HG03175 (cell line): ENCODE measurements at regions not wholly inside any gene's neighbourhood (a gene's known extent, or its start where the extent isn't known, plus 50 kb on each side); places are given as distances from the start of the nearest gene placed in this dataset.

Experiments used
- ATAC-seq: cut with Tn5 transposase; IDR thresholded peaks from one replicate; pipeline ENCODE4 v1.9.1; 2021; ENCODE audit warnings: mild to moderate bottlenecking, moderate library complexity; ENCODE audit not compliant: unreplicated experiment

DNA sequence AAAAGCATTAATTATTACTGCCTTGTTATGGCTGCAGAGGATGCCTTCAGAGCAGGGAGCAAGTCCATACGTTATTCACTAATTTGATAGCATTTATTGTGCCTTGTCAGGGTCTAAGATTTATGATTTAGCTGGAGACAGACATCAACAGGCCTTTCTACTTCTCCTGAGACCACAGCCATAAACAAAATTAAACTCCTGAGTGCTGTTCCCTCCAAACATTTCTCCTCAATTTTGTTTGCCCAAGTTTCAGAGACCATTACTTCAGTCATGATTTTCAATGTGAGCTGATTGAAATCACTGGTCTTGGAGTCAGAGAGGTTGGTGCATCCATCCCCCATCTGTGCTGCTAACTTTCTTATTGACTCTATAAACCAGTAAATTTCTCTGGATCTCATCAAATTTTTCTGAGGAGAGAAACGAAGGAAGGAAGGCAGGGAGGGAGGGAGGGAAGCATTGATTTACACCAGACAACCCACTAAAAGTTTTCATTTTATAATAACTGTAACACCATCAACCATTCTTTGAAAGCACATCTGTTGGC lies 423.6 kb upstream of the CDH11 start:
- no peak for ATAC-seq

DNA sequence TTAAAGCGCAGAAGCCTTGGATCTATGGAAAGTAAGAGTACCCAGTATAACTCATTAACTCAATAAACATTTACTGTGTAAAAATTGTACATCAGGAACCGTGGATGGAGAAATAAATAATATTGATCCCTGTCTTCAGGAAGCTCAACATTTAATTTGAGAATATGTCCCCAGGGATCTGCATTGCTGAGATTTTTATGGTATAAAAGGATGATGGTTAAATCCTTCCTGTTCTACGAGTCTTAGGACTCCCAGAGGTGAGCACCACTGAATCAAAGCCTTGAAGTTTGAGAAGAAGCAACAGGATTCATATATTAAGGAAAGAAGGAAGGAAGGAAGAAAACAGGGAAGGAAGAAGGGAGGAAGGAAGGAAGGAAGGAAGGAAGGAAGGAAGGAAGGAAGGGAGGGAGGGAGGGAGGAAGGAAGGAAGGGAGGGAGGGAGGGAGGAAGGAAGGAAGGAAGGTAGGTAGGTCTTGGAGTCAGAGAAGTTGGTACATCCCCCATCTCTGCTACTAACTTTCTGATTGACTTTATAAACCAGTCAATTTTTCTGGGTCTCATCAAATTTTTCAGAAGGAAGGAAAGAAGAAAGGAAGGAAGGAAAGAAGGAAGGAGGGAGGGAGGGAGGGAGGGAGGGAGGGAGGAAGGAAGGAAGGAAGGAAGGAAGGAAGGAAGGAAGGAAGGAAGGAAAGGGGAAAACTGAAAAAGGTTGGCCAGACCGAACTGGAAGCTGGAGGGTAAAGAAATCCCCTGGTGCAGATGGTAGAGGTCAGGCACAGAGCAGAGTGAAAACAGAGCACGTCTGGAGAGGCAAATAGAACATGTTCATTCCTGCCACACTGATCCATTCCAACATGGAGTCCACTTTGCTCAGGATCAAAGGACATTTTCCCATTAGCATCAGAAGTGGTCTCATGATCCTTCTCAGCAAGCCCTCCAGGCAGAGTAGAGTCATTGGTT lies 422.2 kb upstream of the CDH11 start:
- no peak for ATAC-seq

DNA sequence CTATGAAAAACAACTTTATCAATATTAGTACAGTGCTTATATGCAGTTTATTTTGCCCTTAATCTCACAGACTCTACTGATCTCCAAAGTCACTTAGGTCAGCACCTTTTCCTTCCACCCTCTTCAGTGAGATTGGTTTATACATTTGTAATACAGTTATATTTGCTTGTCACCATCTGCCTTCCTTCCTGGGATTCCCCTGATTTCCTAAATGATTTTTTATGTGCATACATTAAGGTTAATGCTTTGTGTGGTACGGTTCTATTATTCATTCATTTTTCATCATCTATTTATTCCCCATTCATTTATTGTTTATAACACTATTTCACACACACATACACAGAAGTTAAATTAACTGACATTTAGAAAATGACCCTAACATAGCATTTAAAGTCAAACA lies 419.8 kb upstream of the CDH11 start:
- no peak for ATAC-seq

DNA sequence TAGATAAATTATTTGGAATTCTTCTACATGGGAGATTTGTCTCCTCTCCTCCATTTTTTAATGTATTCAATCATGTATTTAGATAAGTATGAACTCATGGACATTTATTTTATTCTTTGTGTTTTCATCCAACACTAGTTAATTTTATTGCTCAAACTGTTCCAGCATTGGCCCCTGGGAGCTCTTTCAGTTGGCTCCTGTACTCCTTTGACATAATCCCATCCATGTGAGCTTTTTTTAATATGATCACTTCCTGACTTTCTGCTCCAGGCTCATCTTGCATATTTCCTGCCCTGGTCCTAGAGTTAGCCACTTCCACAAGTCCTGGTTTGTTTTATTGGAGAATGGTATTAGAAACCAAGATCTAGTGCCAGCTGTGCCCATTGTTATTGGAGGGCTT lies 419.0 kb upstream of the CDH11 start:
- no peak for ATAC-seq

DNA sequence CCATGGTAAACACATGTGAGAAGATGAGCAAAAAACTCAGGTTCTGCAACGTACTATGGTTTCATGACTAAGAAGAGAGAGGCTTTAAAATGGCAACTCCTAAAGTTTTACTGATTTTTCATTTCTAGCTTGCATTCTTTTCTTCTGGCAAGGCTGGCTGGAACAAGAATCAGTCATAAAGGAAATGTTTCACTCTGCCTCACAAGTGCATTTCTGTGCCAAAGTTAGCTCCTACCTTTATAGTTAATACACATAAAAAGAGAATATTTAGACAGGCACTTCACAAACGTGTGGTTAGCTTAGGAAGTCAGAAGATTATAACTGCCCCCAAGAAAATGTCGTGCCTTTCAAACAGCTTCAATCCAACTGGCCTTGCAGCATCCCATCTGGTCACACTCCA lies 417.1 kb upstream of the CDH11 start:
- ATAC-seq = no peak

DNA sequence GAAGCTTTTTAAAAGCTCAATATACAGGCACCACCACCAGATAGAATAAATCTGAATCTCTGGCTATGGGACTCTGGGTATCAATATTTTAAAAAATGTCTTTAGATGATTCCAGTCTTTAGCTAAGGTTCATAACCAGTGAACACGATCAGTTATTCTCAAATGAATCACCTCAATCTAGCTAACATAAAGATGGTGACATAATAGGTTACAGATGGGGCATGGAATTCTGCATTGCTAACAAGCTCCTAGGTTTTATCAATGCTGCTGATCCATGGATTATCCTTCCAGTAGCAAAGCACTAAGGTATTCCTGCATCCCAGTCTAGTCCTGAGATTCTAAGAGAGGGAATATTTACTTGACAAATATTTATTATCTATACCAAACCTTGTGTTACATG lies 415.5 kb upstream of the CDH11 start:
- ATAC-seq = no peak

DNA sequence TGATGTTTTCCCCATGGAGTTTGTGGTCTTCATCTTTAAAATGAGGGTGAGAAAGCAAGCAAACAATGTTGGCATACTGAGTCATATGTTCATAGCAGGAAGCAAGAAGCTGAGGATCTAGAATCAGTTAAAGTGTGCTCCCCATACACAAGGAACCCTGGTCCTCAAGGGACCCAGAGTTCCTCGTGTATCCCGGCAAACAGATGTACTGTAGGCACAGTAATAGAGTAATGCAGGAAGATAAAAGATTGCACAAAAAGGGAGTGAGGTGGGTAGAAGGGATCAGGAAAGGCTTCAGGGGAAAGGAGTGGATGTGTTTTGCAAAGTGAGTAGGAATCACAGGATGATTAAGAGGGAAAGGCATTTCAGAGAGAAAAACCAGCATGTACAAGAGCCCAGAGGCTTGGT lies 412.3 kb upstream of the CDH11 start:
- no peak for ATAC-seq

DNA sequence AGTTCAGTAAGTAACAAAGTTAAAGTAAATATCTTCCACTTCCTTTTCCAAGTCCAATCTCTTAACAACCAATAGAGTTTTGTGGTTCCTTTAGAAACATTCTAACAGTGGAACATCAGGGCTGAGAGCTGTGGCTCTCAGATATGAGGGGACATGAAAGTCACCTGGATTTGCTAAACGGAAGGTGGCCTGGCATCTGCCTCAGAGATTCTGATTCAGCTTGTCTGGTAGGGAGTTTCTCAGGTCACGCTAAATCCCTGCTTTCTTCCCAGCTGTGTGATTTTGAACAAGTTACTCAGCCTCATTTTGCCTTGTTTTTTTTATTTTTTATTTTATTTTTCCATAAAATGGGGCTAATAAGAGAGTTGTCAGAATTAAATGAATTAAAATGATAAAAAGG lies 411.0 kb upstream of the CDH11 start:
- ATAC-seq = no peak

DNA sequence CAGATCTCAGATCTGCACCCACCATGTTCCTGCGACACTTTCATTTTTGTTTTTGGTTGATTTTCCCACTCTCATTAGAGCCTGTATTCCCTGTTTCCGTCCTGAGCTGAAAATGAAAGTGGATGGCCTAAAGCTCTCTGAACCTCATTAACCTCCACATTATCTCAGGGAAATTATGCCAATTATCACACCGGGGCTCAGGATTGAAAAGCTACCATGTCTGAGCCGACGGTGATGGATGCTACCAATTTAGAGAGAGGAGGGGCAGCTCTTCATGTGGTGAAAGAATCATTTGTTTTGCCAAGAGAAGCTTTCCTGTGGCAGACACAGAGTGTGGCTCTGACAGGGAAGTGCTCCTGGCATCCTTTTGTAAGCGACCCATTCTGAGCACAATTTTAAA lies 410.4 kb upstream of the CDH11 start:
- no peak for ATAC-seq

DNA sequence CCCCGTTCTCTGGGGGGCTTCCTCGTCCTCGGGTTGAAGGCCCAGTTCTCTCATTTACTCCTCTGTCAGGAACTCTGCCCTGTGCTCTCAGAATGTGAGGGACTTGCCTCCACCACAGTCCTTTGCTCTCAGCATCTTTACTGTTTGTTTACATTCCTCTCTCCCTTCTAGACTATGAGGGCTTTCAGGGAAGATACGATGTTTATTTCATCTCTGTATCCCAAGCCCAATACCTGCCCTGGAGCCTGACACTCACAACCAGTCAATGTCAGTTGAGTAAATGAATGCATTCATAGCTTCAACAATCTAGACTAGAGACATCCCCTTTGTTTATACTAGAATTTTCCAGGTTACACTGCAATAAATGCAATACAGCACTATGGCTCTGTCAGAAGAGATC lies 409.6 kb upstream of the CDH11 start:
- no peak for ATAC-seq

DNA sequence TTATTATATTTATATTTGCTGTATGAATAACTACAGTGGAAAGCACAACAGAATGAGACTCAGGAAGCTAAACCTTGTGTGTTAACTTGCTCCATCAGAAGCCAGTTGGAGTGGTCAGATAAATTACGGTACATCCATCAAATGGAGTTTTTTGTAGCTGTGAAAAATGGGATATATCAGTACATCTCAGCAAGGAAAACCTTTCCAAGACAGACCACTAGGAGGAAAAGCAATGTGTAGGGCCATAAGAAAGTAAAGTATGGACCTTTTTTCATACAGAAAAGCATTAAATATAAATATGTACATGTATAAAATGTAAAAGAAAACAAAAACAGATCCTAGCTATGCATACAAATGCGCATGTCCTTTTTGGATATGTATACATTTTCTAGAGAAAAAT lies 403.8 kb upstream of the CDH11 start:
- ATAC-seq = no peak

DNA sequence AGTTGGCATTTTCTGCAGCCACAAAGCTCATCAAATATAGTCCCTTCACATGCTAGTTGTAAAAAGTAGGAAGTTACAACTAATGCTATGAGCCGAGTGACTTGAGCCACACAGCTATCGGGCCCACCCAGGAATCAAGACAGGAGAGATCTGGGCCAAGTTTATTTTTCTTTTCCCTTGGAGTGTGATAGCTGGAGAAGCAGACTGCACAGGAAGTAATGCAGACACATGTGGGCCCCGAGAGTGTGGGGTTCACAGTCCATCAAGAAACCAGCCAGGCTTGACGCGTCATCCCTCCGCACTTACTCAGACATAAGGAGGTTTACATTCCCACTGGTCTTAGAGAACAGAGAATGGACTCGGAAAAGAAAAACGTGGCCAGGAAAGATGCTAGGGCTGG lies 403.1 kb upstream of the CDH11 start:
- no peak for ATAC-seq

DNA sequence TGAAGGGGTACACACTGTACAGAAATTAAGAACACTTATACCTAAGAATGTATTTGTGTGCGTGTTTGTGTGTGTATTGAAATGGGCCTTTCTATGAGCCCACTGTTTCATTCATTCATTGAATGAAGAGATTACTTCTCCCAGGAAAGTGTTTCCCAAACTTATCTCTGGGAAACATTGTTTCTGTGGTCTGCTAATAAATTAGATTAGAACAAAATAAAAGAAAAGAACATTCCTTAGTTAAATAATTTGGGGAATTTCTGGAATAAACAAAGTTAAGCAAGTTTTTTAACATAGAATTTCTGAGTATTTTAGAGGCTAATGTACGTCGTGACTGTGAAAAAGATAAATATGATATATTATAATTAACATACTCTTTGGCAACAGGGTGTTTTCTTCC lies 402.4 kb upstream of the CDH11 start:
- ATAC-seq = no peak

DNA sequence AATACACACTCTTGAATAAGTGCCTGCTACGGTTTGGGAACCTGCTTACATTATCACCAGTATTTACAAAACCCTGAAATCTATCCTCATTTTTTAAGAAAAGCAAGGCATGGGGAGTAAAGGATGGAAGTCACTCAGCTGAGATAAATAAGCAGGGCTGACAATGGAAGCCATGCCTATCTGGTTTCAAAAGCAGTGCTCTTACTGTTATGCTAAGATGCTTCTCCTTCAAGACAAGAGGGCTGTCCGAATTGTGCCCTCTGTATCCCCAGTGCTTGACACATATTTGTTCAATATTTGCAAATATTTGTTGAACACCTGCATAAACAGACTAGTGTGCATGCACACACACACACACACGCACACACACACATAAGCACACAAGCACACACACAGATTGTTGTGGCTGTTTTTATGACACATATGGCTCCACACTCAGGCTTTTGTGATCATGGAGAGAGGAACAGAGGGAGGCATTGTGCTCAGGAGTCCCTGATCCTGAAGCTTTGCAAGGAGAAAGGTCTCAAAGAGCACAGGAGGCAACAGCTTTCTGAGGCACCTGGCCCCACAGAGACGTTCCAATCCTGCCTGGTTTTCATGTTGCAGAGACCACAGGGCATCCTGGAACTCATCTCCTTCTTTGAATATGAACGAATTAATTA lies 401.6 kb upstream of the CDH11 start:
- ATAC-seq = no peak

DNA sequence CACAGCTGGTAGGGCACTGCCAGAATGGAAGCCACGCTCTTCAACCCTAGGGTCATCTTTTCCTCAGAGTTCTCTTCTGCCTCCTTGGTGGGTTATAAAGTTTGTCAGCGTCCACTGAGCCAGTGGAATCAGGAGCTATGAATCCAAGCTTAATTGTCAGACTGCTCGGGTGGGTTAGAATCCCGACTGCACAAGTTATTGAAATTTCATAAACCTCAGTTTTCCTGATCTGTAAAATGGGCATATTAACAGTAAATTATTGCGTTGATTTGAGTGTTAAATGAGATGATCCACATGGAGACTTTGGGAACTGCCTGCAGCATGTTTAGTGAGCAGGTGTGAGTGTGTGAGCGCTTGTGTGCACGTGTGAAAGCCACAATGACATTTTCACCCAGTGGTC lies 400.5 kb upstream of the CDH11 start:
- no peak for ATAC-seq

DNA sequence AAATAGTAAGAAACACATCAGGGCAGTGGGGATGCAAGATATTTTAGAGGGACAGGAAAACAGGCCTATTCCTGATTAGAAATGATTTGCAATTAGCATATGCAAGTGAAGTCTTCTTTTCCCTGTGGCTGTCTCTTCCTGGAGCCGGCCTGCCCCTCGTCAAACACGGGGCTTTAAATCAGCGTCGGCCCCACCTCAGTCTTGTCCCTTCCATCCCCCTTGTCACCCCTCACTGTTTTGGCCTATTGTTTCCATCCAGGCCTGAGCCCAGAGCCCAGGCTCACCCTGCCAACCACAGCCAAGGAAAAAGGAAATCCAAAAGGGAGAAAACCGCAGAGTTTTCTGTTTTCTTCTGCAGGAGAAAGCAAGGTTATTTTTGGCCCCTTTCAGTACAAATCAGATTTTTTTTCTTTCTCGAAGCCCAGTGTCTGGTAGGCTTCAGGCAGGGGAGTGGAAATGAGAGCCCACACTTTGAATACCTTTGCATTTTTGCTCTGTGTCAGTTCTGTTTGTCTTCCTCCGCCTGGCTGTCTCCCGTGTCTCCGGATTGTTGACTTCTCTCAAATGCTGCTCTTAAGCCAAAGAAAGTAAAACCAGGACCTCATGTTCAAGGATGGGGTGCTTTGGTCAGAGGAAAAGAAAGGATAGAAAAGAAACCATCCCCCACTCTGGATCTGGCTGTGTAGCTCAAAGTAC lies 399.9 kb upstream of the CDH11 start:
- no peak for ATAC-seq

DNA sequence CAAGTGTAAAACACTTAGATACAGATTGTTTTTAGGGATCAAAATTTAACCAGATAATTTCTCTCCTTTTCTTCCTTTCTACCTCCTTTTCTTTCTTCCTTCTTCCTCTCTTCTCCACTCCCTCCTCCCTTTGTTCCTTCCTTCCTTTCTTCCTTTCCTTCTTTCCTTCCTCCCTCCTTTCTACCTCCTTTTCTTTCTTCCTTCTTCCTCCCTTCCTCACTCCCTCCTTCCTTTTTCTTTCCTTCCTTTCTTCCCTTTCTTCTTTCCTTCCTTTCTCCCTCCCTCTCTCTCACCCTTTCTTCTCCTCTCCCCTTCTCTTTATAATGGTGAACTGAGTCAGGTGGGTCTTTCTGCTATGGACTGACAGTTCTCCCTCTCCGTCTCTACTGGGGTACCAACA lies 397.5 kb upstream of the CDH11 start:
- ATAC-seq = no peak

DNA sequence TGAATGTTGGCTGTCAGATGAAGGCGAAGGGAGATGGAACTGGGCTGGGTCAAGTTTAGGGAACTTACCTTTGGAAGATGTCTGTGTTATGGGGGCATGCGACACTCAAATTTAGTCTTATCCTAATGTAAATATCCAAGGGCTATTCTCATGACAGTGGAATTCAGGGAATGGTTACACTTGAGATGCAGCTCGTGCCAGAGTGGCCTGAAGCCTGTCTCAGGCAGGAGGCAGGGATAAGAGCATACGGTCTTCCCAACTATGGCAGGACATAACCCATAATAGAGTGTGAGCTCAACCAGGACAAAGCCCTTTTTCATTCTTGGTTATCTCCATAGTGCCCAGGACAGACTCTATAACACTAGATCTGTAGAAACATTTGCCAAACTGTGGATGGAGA lies 393.3 kb upstream of the CDH11 start:
- no peak for ATAC-seq

DNA sequence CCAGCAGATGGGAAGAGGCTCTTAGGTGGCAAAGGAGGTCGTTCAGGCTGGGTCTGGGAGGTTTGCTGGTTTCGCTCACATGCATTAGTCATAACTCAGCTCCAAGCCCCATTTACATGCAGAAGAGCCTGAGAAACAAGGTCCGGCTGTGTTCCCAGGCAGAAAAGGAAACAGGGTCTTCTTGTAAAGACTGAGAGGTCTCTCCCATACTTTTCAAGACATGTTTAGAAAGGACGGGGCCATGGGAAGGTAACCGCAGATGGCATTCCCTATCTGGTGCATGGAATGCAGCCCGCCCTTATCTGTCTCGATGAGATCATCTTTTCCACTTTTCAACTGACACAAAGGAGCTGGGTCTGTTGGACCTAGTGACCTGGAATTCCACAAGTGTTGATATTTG lies 389.0 kb upstream of the CDH11 start:
- no peak for ATAC-seq

DNA sequence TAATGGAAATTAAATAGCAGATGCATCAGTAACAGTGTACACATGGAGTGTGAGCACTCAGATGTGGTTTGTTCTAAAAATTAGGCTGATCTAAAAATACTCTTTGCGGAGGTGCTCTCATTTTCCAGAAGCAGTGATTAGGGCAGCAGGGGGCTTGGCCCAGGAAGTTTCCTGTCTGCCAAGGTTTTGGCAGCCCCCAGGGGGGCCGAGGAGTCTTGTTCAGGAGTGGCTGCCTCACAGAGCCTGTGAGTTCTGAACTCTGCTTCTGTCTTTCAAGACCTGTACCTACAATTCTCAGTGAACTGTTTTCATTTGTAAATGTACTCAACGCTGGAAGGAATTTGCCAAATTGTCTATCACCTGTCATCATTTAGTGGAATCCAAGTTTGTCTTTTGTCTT lies 388.4 kb upstream of the CDH11 start:
- ATAC-seq = no peak

DNA sequence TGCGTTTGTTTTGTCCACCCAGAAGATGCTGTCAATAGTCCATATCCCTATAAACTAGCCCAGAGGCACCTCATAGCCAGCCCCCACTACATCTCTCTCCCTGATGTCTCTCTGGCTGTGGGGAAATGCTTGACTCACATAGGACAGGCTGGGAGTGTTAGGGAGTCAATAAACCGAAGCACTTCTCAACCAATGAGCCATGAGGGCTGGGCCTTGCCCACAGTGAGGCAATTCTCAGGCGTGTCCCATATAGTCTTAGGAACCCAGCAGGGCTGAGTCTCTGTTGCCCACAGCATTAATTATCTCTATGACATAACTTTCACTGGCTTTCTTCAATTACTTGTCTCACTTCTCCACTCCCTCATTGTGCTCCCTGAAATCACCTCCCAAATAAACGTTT lies 387.3 kb upstream of the CDH11 start:
- ATAC-seq = no peak

DNA sequence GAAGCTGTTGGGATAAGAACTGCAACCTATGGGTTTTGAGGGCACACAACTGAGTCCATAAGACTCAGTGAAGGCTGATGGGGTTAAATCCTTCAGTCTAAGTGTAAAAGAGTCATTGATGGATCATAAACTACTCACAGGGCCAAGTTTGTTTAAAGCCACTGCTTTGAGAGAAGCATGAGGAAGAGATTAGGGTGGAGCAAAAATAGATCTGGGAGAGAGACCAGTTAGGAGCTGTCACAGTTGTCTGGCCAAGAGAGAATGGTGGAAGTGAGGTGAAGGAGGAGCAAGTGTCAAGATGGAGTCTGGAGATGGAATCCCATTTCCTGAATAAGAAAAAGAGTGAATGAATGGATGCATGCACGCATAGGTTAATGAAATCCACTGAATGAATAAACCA lies 379.1 kb upstream of the CDH11 start:
- no peak for ATAC-seq
